ENCODE measurements at regions not wholly inside any gene's neighbourhood (a gene's known extent, or its start where the extent isn't known, plus 50 kb on each side); places are given as distances from the start of the nearest gene placed in this dataset.

- Mint-ChIP-seq H3K27ac (no peak overlapping the region), H3K4me1 (ENCODE audit: low read depth) (no peaks in the 10 kb centered on the region)
- intact Hi-C loops (cut with micrococcal nuclease), result no loop called here
Observed at GRCh38 chrX:138157850-138158249, 553.7 kb downstream of the FGF13 start.

GRCh38 chrX:138191998-138192397 is 519.5 kb downstream of the FGF13 start:
- Mint-ChIP-seq H3K4me1 (ENCODE audit: low read depth) (no peaks in the 10 kb centered on the region), H3K4me3 (no peak overlapping the region)

More at GRCh38 chrX:138157850-138158249, 553.7 kb downstream of the FGF13 start:
- CTCF ChIA-PET, result no interaction called here
- Mint-ChIP-seq H3K27me3 (no peaks in the 10 kb centered on the region), H3K9me3 (no peaks in the 10 kb centered on the region), H3K4me3 (no peak overlapping the region), H3K36me3 (ENCODE audit: low read depth) (no peaks in the 10 kb centered on the region)
- POLR2A ChIA-PET, result no interaction called here
- ATAC-seq, result no peak
- no peak for DNase-seq
- no peak for TF ChIP-seq CTCF (IDR thresholded peaks at IDR 0.05)

GRCh38 chrX:138229718-138230117 is 481.8 kb downstream of the FGF13 start:
- POLR2A ChIA-PET, result no interaction called here
- intact Hi-C loops (cut with micrococcal nuclease), result no loop called here
- ATAC-seq (no peak), DNase-seq (no peak)
- Mint-ChIP-seq H3K36me3 (ENCODE audit: low read depth) (no peaks in the 10 kb centered on the region), H3K27me3 (no peaks in the 10 kb centered on the region), H3K4me3 (no peak overlapping the region), H3K4me1 (ENCODE audit: low read depth) (no peaks in the 10 kb centered on the region), H3K9me3 (no peaks in the 10 kb centered on the region), H3K27ac (no peak overlapping the region)
- no peak for TF ChIP-seq CTCF (IDR thresholded peaks at IDR 0.05)
- CTCF ChIA-PET, result no interaction called here

More at GRCh38 chrX:138191998-138192397, 519.5 kb downstream of the FGF13 start:
- Mint-ChIP-seq H3K27ac (no peak overlapping the region), H3K27me3 (no peaks in the 10 kb centered on the region), H3K9me3 (no peaks in the 10 kb centered on the region), H3K36me3 (ENCODE audit: low read depth) (no peaks in the 10 kb centered on the region)
- intact Hi-C loops (cut with micrococcal nuclease), result loop anchor here (10.0 kb wide), 1 partner anchor 553 kb away; no protein-coding TSS in a partner anchor
- CTCF ChIA-PET, result no interaction called here
- no peak for ATAC-seq
- peak; percentile 12 for DNase-seq
- no peak for TF ChIP-seq CTCF (IDR thresholded peaks at IDR 0.05)
- POLR2A ChIA-PET, result no interaction called here

GRCh38 chrX:138240266-138240665 is 471.3 kb downstream of the FGF13 start:
- Mint-ChIP-seq H3K4me3 (no peak overlapping the region), H3K4me1 (ENCODE audit: low read depth) (no peaks in the 10 kb centered on the region), H3K36me3 (ENCODE audit: low read depth) (no peaks in the 10 kb centered on the region), H3K9me3 (no peaks in the 10 kb centered on the region), H3K27me3 (no peaks in the 10 kb centered on the region), H3K27ac (no peak overlapping the region)
- ChIA-PET CTCF (no interaction called here), POLR2A (no interaction called here)
- intact Hi-C loops (cut with micrococcal nuclease), result no loop called here
- TF ChIP-seq CTCF (IDR thresholded peaks at IDR 0.05), result no peak
- ATAC-seq (no peak), DNase-seq (no peak)

GRCh38 chrX:138254001-138254400 is 457.5 kb downstream of the FGF13 start:
- H3K9me3 Mint-ChIP-seq, result no peaks in the 10 kb centered on the region
- no peaks in the 10 kb centered on the region for H3K27me3 Mint-ChIP-seq
- ChIA-PET POLR2A (no interaction called here), CTCF (no interaction called here)
- intact Hi-C loops (cut with micrococcal nuclease), result no loop called here
- H3K4me1 Mint-ChIP-seq (ENCODE audit: low read depth), result no peaks in the 10 kb centered on the region
- no peak for TF ChIP-seq CTCF (IDR thresholded peaks at IDR 0.05)
- no peak for ATAC-seq
- H3K36me3 Mint-ChIP-seq (ENCODE audit: low read depth), result no peaks in the 10 kb centered on the region
- no peak overlapping the region for H3K27ac Mint-ChIP-seq
- no peak overlapping the region for H3K4me3 Mint-ChIP-seq
- no peak for DNase-seq
